Aorta (tissue), 5 donors: ENCODE measurements at regions not wholly inside any gene's neighbourhood (a gene's known extent, or its start where the extent isn't known, plus 50 kb on each side); places are given as distances from the start of the nearest gene placed in this dataset.

ENCODE experiments used
- ATAC-seq: fragments of 200-7000 bp; cut with Tn5 transposase; one replicate; pipeline ENCODE4 v1.9.1; 2022; ENCODE audit warnings: moderate library complexity; ENCODE audit not compliant: low FRiP score
- DNase-seq, 2 donors: peaks; one replicate each; pipeline ENCODE4 v3.0.0-alpha.2; 2020
- H3K27ac ChIP-seq, 2 donors: one replicate each; pipeline ENCODE4 v1.5.1; 2013; ENCODE audit warnings: low read length in 2 of 2, mild to moderate bottlenecking in 2 of 2, moderate library complexity in 2 of 2, control low read depth in 1 of 2, inconsistent platforms in 1 of 2, low read depth in 1 of 2
- H3K27me3 ChIP-seq, 2 donors: one replicate each; pipeline ENCODE4 v1.6.1; 2013; ENCODE audit warnings: control low read depth in 1 of 2, low read length in 1 of 2, mild to moderate bottlenecking in 1 of 2, moderate library complexity in 1 of 2; ENCODE audit not compliant: insufficient read depth in 2 of 2, control insufficient read depth in 1 of 2
- H3K36me3 ChIP-seq, 2 donors: one replicate each; pipeline ENCODE4 v1.6.1; 2013; ENCODE audit warnings: control low read depth in 1 of 2, low read length in 1 of 2, mild to moderate bottlenecking in 1 of 2; ENCODE audit not compliant: insufficient read depth in 2 of 2, control insufficient read depth in 1 of 2
- H3K4me1 ChIP-seq, 2 donors: one replicate each; pipeline ENCODE4 v1.6.1; 2013; ENCODE audit warnings: low read length in 2 of 2, control low read depth in 1 of 2, mild to moderate bottlenecking in 1 of 2, moderate library complexity in 1 of 2; ENCODE audit not compliant: insufficient read depth in 2 of 2, control insufficient read depth in 1 of 2
- H3K4me3 ChIP-seq, 2 donors: one replicate each; pipeline ENCODE4 v1.5.1; 2013; ENCODE audit warnings: low read length in 2 of 2, control low read depth in 1 of 2, mild to moderate bottlenecking in 1 of 2
- H3K9me3 ChIP-seq: one replicate; pipeline ENCODE4 v1.6.1; 2013; ENCODE audit warnings: mild to moderate bottlenecking, low read length; ENCODE audit not compliant: control insufficient read depth
- WGBS, 2 donors: extraction: QIAGEN DNeasy Blood & Tissue Kit; methylation state at CpG; one replicate each; pipeline ENCODE4 v1.1.7; 2013; 5-methylcytosine and 5-hydroxymethylcytosine counted together
- intact Hi-C, 2 donors: fragments of 100-400 bp; cut with DNase I; formaldehyde crosslinking; loops; one replicate each; pipeline versions ENCODE4 v1.14.2 to v1.15.0; 2022
- donor health status: healthy with polysubstance abuse.
- donor health status: Bipolar disorder and iron deficiency.
- donor health status: DM: no; HTN: no; CAD: no.
- donor health status: DM: no; HTN: no; CAD: no.
- donor health status: DM: yes; HTN: yes; CAD: no.

- Histone ChIP-seq H3K27ac (no peak overlapping the region), H3K27me3 (no peaks in the 10 kb centered on the region), H3K36me3 (no peaks in the 10 kb centered on the region), H3K9me3 (no peaks in the 10 kb centered on the region), H3K4me3 (no peak overlapping the region), H3K4me1 (peaks cover 0 to 2% of the 10 kb centered on the region in 2 donors)
- intact Hi-C loops = no loop called here
- no peak for ATAC-seq
- 87 to 92% methylated on average over 5 of the region's 5 CpGs for WGBS, 2 donors
- DNase-seq = no peak
Measured at GRCh38 chr3:170776887-170777563, 93.0 kb downstream of the RPL22L1 start.

- no peaks in the 10 kb centered on the region for H3K9me3 ChIP-seq
- no peaks in the 10 kb centered on the region for H3K27me3 ChIP-seq
- no peak for DNase-seq
- WGBS, 2 donors = 94% methylated on average over 4 of the region's 4 CpGs
- intact Hi-C loops = no loop called here
- H3K27ac ChIP-seq = no peak overlapping the region
- H3K36me3 ChIP-seq = no peaks in the 10 kb centered on the region
- H3K4me1 ChIP-seq = peaks cover 0 to 4% of the 10 kb centered on the region in 2 donors
- no peak overlapping the region for H3K4me3 ChIP-seq
- ATAC-seq = no peak
Measured at GRCh38 chr3:170773682-170774425, 96.1 kb downstream of the RPL22L1 start.

GRCh38 chr3:170772175-170772574 is 97.8 kb downstream of the RPL22L1 start:
- Histone ChIP-seq H3K27me3 (no peaks in the 10 kb centered on the region), H3K4me3 (no peak overlapping the region), H3K4me1 (peaks cover 0 to 4% of the 10 kb centered on the region in 2 donors), H3K36me3 (no peaks in the 10 kb centered on the region), H3K27ac (no peak overlapping the region), H3K9me3 (no peaks in the 10 kb centered on the region)
- intact Hi-C loops = no loop called here
- DNase-seq (no peak), ATAC-seq (no peak)
- WGBS, 2 donors = 34 to 51% methylated on average over 1 of the region's 1 CpG

GRCh38 chr3:170768334-170768801 is 101.6 kb downstream of the RPL22L1 start:
- WGBS, 2 donors = 76 to 77% methylated on average over 2 of the region's 2 CpGs
- intact Hi-C loops = no loop called here
- Histone ChIP-seq H3K36me3 (no peaks in the 10 kb centered on the region), H3K9me3 (no peaks in the 10 kb centered on the region), H3K4me3 (no peak overlapping the region), H3K27ac (no peak overlapping the region), H3K27me3 (no peaks in the 10 kb centered on the region), H3K4me1 (peaks cover 0 to 2% of the 10 kb centered on the region in 2 donors)
- no peak for ATAC-seq
- DNase-seq = no peak

- Histone ChIP-seq H3K27me3 (no peaks in the 10 kb centered on the region), H3K9me3 (no peaks in the 10 kb centered on the region), H3K4me3 (no peak overlapping the region), H3K36me3 (no peaks in the 10 kb centered on the region), H3K4me1 (peaks cover 0 to 2% of the 10 kb centered on the region in 2 donors), H3K27ac (no peak overlapping the region)
- no peak for DNase-seq
- no peak for ATAC-seq
- intact Hi-C loops = no loop called here
- 88 to 94% methylated on average over 1 of the region's 1 CpG for WGBS, 2 donors
Measured at GRCh38 chr3:170767576-170767941, 102.4 kb downstream of the RPL22L1 start.

GRCh38 chr3:170766823-170767575 is 103.0 kb downstream of the RPL22L1 start:
- peaks cover 0 to 2% of the 10 kb centered on the region in 2 donors for H3K4me1 ChIP-seq
- H3K4me3 ChIP-seq = no peak overlapping the region
- 88 to 89% methylated on average over 4 of the region's 4 CpGs for WGBS, 2 donors
- H3K27ac ChIP-seq = no peak overlapping the region
- no peaks in the 10 kb centered on the region for H3K9me3 ChIP-seq
- DNase-seq (no peak), ATAC-seq (no peak)
- no peaks in the 10 kb centered on the region for H3K27me3 ChIP-seq
- intact Hi-C loops = no loop called here
- no peaks in the 10 kb centered on the region for H3K36me3 ChIP-seq

- no peak overlapping the region for H3K4me3 ChIP-seq
- intact Hi-C loops = no loop called here
- DNase-seq = no peak
- H3K27ac ChIP-seq = no peak overlapping the region
- no peaks in the 10 kb centered on the region for H3K36me3 ChIP-seq
- H3K27me3 ChIP-seq = no peaks in the 10 kb centered on the region
- H3K9me3 ChIP-seq = no peaks in the 10 kb centered on the region
- 93 to 97% methylated on average over 3 of the region's 3 CpGs for WGBS, 2 donors
- H3K4me1 ChIP-seq = peaks cover 0 to 2% of the 10 kb centered on the region in 2 donors
- ATAC-seq = no peak
Measured at GRCh38 chr3:170766253-170766652, 103.7 kb downstream of the RPL22L1 start.

GRCh38 chr3:170765419-170766078 is 104.4 kb downstream of the RPL22L1 start:
- H3K27ac ChIP-seq = no peak overlapping the region
- WGBS, 2 donors = 82 to 87% methylated on average over 4 of the region's 4 CpGs
- peaks cover 0 to 5% of the 10 kb centered on the region in 2 donors for H3K4me1 ChIP-seq
- H3K4me3 ChIP-seq = no peak overlapping the region
- no peaks in the 10 kb centered on the region for H3K36me3 ChIP-seq
- DNase-seq (no peak), ATAC-seq (no peak)
- no peaks in the 10 kb centered on the region for H3K9me3 ChIP-seq
- H3K27me3 ChIP-seq = no peaks in the 10 kb centered on the region
- intact Hi-C loops = no loop called here
